T-helper 2 cell (primary cell): ENCODE measurements at regions not wholly inside any gene's neighbourhood (a gene's known extent, or its start where the extent isn't known, plus 50 kb on each side); places are given as distances from the start of the nearest gene placed in this dataset.
"Not testable (repeated sequence)": the region's sequence is repeated elsewhere in the genome, so short reads cannot be mapped to it uniquely, and the experiment has no call there.

Experiments
- DNase-seq, 5 experiments: peaks; one replicate each; pipeline versions ENCODE4 v3.0.0 to v3.0.0-alpha.2; 2012 to 2022

DNA sequence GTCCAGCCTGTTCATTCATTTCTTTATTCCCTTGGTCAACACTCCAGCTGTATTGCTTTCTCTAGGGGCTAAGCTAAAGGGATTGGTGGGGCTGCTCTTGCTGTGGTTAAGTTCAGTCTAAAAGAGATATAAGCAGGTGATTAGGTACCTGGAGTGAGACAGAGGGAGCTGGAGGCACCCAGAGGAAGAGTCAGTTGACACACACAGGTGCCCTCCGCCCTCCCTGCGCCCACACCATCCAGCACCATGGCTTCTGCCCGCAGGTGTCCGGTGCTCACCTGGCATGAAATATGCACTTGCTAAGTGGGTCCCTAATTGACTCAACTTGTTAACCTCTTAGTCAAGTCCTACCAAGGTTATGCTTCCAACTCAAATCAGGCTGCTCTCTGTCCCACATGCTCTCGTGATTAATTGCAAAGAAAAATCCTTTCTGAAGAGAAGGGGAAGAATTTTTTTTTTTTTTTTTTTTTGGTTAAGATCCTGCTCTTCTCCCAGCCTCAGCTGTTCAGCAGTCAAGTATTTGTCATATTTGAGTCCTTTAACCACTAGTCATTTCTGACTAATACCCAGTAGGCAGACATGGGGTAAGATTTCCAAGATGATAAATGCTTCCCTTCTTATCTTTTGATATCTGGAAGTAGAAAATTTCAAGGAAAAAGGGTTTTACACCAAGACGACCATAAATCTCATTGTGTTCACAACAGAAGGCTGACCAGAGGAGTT is 199.8 kb upstream of the WSCD1 start:
- DNase-seq = no peak

DNA sequence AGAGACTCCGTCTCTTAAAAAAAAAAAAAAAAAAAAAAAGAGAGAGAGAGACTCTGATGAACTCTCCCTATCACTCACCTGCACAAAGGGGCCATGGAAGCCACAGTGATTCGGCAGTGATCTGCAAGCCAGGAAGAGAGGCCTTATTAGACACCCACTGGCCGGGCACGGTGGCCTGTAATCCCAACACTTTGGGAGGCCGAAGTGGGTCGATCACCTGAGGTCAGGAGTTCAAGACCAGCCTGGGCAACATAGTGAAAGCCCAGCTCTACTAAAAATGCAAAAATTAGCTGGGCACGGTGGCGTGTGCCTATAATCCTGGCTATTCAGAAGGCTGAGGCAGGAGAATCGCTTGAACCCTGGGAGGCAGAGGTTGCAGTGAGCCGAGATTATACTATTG is 198.5 kb upstream of the WSCD1 start:
- no peak for DNase-seq

DNA sequence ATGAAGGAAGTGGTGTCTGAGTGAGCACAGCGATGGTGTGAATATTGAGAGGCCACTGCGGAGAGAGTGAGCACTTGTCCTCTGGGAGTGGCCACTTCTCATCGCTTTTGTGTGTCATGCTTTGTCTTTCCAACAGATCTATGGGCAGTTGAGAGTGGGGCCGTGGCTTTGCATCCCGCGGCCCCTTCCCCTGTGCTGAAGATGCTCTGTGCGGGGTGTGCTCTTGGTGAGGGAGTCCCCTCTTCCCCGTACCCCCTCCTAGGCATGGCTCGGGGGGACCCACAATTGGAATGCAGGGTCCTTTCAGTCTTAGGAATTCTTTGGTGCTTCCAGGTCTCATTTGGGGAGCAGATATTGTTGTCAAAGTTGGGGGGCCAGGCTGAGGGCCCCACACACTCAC is 197.3 kb upstream of the WSCD1 start:
- no peak for DNase-seq

DNA sequence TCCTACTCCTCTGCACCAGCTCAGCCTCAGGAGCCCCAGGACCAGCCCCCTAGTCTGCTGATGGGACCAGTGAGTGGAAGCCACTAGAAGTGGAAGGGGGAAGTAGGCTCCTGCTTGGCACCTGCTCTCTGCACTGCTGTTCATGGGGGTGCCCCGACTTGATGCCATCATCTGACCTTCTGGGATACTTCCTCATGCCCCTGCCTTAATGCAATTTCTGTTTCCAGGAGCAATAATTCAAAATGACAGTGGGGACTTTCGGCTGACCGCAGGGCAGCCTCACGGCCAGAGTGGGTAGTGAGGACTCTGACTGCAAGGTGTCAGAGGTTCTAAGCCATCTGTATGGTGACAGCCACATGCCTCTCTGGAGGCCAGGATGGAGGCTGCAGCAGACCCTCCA is 196.4 kb upstream of the WSCD1 start:
- DNase-seq = no peak

DNA sequence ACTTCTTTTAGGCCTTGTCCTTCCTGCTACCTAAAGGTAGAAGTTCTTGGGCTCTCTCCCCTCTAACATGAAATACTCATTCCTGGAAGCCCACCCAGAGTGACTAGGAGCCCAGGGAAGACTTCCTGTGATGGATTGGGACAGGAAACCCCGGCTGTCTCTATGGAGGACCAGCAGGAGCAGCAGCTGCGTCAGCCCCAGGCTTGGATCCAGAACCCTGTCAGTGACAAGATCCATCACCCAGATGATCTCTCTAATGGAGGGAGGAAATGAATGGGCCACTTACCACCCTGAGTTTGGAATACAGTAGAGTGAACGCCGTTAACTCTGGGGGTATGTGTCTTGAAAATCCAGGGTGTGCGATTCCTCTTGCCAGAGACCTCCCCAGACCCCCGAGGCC is 195.7 kb upstream of the WSCD1 start:
- DNase-seq = no peak

DNA sequence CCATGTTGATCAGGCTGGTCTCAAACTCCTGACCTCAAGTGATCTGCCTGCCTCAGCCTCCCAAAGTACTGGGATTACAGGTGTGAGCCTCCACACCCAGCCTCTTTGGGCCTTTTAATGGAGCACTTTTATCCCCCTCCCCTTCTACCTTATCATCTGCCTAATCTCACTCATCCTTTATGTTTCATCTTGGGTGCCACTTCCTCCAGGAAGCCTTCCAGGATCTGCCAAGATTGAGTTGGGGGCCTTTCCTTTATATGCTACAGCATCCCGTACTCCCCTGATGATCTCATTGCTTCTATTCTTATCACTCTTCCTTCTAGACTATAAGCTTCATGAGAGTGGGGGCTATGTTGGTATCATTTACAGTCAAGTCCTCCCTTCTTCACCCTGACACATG is 192.8 kb upstream of the WSCD1 start:
- DNase-seq = no peak

DNA sequence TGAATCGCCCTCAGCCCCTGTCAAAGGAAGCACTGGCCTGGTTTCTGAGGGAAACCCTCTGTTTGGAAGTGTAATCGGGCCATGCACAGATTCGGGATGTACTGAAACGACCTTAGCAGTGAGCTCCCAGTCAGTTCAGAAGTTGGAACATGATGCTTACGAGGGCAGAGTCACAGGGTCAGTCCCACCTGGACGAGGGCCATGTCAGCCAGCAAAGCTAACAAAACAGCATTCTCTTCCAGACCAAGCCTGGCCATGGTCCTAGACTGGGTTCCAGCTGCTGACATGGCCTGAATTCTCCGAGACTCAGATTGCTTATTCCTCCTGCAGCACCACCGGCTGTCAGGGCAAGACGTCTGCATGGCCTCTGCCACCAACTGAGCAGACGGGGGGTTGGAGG is 192.2 kb upstream of the WSCD1 start:
- no peak for DNase-seq

DNA sequence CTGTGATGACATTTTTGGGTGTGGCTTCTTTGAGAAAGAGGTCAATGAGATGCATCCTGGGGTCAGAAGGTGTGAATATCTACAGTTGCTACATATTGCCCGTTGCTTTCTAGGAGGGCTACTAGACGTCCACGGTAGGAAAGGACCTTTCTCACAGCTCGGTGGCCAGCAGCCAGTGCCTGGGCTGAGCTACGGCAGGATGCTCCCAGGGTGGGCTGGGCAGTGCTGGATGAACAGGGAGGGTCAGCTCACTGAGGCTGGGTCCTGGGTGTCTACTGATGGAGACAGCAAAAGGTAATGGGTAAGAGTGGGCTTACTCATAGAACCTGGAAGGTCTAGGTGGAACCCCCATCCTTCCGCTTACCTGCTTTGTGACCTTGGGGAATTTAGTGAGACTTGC is 188.3 kb upstream of the WSCD1 start:
- DNase-seq = no peak

DNA sequence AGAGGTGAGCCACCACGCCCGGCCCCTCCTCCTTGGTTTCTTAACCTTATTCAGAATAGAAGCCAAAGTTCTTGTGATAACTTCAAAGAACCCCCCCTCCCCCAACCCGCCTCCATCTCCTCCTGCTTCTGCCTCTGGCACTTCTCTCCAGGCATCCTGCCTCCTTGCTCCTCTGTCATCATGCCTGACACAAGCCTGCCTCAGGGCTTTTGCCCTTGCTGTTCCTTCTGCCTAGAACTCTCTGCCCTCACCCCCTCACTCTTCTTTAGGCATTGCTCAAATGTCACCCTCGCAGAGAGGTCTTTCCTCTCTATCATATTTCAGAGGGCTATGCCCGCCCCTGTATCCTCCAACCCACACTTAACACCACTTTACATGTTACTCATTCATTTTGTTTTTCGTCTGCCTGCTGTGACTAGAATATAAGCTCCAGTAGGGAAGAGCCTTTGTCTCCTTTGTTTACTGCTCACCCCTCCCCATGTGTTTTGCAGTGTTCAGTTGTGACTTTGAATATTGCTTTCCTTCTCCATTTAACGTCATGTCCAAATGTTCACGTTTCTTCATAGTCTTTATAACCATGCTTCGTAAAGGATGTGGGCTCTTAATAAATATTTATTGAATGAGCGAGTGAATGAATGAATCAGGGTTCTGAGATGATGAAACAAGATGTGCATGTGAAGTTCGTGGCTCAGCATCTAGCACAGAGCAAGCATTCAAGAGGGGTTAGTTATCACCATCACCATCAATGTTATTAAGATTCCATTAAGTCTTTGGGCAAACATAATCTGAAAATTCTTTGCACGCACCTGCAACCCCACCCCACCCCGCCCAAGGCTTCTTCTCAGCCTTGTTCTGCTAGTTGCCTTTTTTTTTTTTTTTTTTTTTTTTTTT is 186.2 kb upstream of the WSCD1 start:
- no peak for DNase-seq

DNA sequence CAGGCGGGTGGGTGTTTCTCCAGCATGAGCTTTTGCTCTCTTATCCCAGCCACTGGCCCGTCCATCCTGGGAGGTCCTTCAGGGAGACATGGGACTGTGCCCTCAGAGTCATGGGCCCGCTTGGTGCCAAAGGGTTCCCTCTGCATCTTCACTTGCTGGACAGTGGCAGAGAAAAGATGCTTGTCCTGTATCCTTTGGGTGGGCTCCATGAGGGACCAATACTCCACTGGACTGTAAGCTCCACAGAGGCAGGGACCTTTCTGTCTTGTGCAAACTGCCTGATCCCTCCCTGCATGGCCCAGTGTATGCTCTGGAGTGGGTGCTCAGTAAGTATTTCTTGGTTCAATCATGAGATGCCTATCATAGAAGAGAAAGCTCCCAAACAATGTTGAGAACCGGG is 184.8 kb upstream of the WSCD1 start:
- no peak for DNase-seq

DNA sequence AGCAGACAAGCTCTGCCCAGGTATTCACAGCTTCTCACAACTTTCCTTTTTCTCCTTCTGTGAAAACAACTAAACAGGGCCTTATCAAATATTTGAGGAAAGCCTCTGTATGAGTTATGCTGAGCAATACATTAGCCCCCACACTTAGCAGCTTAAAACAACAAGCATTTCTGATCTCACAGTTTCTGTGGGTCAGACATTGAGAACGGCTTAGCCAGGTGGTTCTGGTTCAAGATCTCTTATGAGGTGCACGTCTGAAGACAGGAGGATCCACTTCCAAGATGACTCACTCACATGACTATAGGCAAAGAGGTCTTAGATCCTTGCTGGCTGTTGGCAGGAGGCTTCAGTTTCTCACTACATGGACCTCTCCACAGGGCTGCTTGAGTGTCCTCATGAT is 181.4 kb upstream of the WSCD1 start:
- DNase-seq = no peak

DNA sequence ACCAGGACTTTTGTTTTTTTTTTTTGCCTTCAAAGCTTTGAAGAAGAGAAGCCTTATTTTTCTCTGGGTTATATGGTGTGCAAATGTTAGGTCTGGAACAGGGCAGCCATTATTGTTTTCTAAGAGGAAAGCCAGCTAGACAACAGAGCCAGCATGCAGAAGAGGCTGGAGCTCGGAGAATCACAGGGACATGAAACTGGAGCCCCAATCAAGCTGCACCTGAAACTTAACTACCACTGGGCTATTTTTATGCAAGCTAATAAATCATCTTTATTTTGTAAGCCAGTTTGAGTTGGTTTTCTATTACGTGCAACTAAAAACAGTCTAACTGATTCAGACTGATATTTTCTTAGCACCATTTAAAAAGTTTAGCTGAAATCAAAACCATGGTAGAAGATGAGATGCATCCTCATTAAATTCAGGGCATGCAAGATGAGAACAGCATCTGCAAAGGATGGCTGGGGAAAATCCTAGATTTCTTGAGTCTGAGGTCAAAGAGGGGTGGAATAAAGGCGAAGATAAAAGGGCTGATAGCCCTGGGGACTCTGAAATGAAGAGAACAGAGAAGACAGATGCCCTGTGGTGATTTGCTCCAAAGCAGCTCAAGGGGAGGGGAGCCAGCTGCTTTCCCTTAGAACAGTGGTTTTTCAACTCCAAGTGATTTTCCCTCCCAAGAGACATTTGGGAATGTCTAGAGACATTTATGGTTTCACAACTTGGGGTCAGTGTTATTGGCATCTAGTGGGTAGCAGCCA is 177.1 kb upstream of the WSCD1 start:
- no peak for DNase-seq

DNA sequence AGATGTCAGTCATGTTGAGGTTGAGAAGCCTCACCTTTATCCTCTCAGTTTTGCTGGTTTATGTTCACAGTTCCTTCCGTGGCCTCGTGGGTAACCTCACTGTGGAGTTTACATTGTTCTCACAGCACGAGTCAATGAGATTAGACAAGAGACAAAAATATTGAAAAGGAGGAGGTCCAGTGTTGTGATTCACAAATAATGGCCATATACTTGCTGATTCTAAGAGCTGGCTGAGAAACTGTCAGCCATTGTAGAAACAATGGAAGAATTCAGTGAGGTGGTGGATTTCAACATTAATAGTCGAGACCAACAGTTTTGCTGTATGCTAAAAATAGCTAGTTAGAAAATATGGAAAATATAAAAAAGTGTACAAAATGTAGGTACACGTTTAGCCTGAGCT is 176.4 kb upstream of the WSCD1 start:
- DNase-seq = no peak

DNA sequence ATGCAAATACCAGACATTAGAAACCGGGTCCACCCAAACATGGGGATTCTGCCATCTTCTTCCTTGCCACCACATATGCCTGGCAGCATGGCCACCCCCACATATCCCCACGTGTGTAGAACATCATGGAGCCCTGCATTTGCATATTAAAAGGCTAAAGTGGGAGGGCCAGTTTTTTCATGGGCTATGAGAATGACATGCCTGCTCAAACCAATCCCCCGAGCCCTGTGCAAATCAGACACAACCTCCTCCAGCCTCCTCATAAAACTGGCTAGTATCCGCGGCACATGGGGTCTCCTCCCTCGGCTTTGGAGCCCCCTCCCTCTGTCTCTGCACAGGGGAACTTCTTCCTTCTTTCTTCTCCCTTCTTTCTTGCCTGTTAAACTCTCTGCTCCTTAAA is 174.9 kb upstream of the WSCD1 start:
- no peak for DNase-seq

DNA sequence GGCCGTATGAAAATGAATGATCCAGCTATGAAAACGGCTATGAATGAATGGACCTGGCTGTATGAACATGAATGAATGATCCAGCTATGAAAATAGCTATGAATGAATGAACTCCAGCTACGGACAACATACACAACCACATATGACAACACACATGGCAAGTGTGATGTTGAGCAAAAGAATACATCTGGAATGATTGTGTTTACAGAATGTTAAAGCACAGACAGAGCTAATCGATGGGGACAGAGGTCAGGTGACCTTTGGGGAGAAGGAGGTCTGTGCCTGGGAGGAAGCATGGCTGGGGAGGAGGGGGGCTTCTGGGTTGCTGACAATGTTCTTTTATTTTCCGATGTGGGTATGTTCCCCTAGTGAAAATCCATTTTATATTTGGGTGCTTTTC is 174.0 kb upstream of the WSCD1 start:
- no peak for DNase-seq

DNA sequence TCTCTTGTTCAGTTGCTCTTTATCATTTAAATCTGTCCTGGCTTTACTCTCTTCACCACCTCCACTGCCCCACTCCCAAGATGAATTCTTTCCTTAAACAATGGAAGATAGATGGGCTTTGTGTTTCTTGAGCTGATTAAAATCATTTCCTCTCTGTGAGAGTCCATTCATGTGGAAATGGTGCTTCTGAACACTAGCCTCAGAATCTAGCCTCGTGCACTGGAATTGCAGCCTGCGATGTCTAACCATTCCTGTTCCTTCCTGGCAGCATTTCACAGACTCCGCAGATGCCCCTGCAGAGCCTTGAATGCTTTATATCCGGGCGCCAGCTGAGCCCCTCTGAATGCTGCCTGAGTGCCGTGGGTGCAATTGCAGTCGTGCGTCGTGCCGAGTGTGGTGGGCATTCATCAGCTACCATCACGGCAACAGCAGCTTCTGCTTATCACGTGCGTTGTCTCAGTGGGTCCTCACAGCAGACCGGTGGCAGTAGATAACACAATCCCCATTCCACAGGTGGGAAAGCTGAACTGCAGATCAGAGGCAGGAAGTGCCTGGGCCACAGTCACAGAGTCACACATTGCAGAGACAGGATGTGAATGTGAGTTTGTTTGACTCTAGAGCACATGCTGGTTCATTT is 172.8 kb upstream of the WSCD1 start:
- DNase-seq = peak in 1 of 5 experiments; percentile 7

DNA sequence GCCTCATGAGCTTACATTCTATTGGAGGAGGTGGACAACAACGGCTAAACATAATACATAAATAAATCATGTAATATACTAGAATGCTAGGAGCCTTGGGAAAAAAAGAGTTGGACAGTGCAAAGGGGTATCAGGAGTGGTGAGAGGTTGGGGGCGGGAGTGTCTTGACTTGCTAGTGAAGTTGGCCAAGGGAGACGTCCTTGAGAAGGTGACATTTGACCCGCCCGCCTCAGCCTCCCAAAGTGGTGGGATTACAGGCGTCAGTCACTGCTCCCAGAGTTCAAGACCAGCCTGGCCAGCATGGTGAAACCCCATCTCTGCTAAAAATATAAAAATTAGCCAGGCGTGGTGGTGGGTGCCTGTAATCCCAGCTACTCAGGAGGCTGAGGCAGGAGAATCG is 172.2 kb upstream of the WSCD1 start:
- DNase-seq = not testable (repeated sequence)

DNA sequence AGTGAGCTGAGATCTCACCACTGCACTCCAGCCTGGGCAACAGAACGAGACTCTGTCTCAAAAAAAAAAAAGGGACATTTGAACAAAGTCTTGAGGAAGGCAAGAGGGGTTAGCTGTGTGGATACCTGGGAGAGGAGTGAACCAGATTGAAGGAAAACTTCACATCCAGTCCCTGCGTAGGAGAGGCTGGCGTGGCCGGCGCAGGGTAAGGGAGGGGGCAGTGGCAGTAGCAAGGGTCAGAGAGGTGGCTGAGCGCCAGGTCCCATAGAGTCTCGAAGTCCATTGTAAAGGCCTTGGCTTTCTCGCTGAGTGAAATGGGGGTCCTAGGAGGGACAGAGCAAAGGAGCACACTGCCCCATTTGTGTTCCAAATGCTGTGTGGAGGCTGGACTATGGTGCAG is 171.8 kb upstream of the WSCD1 start:
- DNase-seq = no peak

DNA sequence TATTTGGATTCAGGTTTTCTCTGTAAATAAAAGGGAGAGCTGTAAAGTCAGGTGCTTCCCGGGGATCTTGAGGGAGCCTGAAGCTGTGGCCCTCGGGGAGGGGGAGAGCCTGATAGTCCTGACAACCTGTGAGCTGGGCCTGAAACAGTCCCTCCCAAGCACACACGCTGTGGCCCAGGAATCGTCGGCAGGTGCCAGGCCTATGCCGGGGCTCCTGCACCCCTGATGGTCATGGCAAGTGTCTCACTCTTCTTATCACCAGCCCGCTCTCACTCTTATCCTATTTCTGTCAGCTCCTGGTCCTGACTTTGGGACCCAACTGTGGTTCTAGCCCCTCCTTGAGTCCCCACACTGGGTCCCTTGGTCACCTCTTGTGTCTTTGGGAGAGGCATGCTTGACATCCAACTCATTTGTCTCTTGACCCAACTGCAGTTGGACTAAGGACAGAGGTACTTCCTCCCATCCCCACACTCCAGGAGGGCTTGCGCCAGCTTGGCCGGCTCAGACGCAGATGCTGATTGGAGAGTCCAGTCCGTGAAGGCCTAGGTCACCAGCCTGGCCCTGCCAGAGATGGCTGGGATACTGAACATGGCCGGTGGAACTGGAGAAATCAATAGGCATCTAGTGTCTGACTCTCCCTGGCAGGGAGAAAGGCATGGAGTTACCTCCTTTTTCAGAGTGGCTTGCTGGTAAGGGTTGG is 170.5 kb upstream of the WSCD1 start:
- DNase-seq = no peak

DNA sequence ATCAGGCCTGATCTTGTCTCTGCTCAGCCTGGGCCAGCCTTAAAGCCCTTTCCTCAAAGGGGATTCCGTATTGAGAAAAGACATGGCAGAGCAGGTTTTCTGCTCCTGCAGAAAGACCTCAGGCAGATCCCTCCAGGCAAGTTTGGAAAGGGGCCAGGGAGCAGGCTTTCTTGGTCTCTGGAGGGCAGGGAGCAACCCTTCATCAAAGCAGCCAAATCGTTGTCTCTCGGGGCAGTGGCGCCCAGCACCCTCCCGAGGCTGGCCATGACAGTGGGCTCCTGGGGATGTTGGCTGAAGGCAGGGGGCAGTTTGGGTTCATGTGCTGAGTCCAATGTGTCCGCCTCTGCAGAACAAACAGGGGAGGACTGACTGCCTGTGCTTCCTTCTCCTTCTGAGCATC is 168.4 kb upstream of the WSCD1 start:
- no peak for DNase-seq

DNA sequence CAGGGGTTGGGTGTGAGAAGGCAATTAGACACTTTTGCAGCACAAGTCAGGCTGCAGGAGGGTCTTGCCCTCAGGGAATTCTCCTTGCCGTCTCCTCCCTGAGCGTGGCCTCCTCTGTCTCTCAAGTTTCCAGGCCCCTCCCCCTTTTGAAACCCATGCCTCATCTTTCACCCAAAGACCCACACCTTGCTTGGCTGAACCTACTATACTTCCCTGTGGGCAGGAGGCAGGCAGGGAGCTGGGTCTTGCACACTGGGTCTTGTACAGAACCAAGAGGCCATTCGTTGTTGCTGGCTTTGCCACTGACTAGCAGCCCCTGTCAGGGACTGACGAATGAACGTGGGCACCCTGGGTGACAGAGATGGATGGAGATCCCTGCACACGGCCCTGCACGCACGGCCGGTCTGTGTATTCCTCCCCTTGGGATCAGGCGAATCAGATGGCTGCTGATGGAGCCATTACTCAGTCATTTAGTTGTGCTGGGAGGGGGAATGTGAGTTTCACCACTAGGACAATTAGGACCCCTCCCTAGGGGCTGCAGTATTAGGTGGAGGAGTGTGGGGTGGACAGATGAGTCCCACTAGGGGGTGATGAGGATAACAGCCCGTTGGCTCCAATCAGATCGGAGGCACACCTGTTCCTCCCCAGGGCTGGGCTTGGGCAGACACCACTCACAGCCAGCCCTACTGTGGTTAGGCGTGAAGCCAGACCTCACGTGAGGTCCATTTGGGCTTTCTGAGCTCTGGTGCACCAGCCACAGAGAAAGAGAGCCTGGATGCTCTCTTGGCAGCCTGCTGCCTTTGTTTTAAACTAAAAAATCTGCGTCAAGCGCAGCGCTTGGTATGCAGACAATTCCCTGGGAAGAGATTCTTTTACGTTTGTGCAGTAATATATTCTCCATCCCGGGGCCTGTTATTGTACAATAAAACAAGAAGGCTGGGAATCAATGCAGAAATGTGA is 167.7 kb upstream of the WSCD1 start:
- DNase-seq = no peak
